ENCODE measurements at regions not wholly inside any gene's neighbourhood (a gene's known extent, or its start where the extent isn't known, plus 50 kb on each side); places are given as distances from the start of the nearest gene placed in this dataset.

GRCh38 chr20:19807946-19808330 is 49.9 kb downstream of the RIN2 start:
- H3K9me3 ChIP-seq, result no peaks in the 10 kb centered on the region
- ATAC-seq (no peak), DNase-seq (no peak)
- TF ChIP-seq CTCF (IDR thresholded peaks at IDR 0.05), result no peak
- no peaks in the 10 kb centered on the region for H3K27me3 ChIP-seq (ENCODE audit: low read depth)
- intact Hi-C loops (cut with DNase I), result no loop called here
- H3K36me3 ChIP-seq, result peaks cover 11% of the 10 kb centered on the region
- no peak overlapping the region for H3K27ac ChIP-seq
- no peak overlapping the region for H3K4me3 ChIP-seq
- H3K4me1 ChIP-seq, result peaks cover 25% of the 10 kb centered on the region

GRCh38 chr20:19808498-19808897 is 50.4 kb downstream of the RIN2 start:
- Histone ChIP-seq H3K36me3 (peaks cover 9% of the 10 kb centered on the region), H3K4me3 (no peak overlapping the region), H3K27me3 (ENCODE audit: low read depth) (no peaks in the 10 kb centered on the region), H3K27ac (no peak overlapping the region), H3K4me1 (peaks cover 30% of the 10 kb centered on the region), H3K9me3 (no peaks in the 10 kb centered on the region)
- no peak for DNase-seq
- ATAC-seq, result no peak
- TF ChIP-seq CTCF (IDR thresholded peaks at IDR 0.05), result no peak
- intact Hi-C loops (cut with DNase I), result no loop called here

- Histone ChIP-seq H3K4me3 (no peak overlapping the region), H3K27ac (no peak overlapping the region), H3K4me1 (peaks cover 37% of the 10 kb centered on the region), H3K36me3 (peaks cover under 1% of the 10 kb centered on the region), H3K27me3 (ENCODE audit: low read depth) (no peaks in the 10 kb centered on the region), H3K9me3 (no peaks in the 10 kb centered on the region)
- no peak for DNase-seq
- no peak for TF ChIP-seq CTCF (IDR thresholded peaks at IDR 0.05)
- no peak for ATAC-seq
- intact Hi-C loops (cut with DNase I), result no loop called here
These were observed 51.4 kb downstream of the RIN2 start for GRCh38 chr20:19809505-19809904.

GRCh38 chr20:19811231-19811630 is 53.2 kb downstream of the RIN2 start:
- no peaks in the 10 kb centered on the region for H3K36me3 ChIP-seq
- H3K4me1 ChIP-seq, result peaks cover 54% of the 10 kb centered on the region
- ATAC-seq (no peak), DNase-seq (no peak)
- H3K27ac ChIP-seq, result no peak overlapping the region
- intact Hi-C loops (cut with DNase I), result no loop called here
- no peak overlapping the region for H3K4me3 ChIP-seq
- no peak for TF ChIP-seq CTCF (IDR thresholded peaks at IDR 0.05)
- no peaks in the 10 kb centered on the region for H3K9me3 ChIP-seq
- H3K27me3 ChIP-seq (ENCODE audit: low read depth), result no peaks in the 10 kb centered on the region

GRCh38 chr20:19812056-19812455 is 54.0 kb downstream of the RIN2 start:
- Histone ChIP-seq H3K4me1 (peaks cover 47% of the 10 kb centered on the region), H3K27me3 (ENCODE audit: low read depth) (no peaks in the 10 kb centered on the region), H3K27ac (no peak overlapping the region), H3K36me3 (no peaks in the 10 kb centered on the region), H3K4me3 (no peak overlapping the region), H3K9me3 (no peaks in the 10 kb centered on the region)
- no peak for ATAC-seq
- DNase-seq, result no peak
- intact Hi-C loops (cut with DNase I), result no loop called here
- no peak for TF ChIP-seq CTCF (IDR thresholded peaks at IDR 0.05)

GRCh38 chr20:19812696-19813095 is 54.6 kb downstream of the RIN2 start:
- peaks cover 41% of the 10 kb centered on the region for H3K4me1 ChIP-seq
- no peaks in the 10 kb centered on the region for H3K27me3 ChIP-seq (ENCODE audit: low read depth)
- ATAC-seq, result no peak
- H3K4me3 ChIP-seq, result no peak overlapping the region
- no peak overlapping the region for H3K27ac ChIP-seq
- no peak for DNase-seq
- no peaks in the 10 kb centered on the region for H3K36me3 ChIP-seq
- no peak for TF ChIP-seq CTCF (IDR thresholded peaks at IDR 0.05)
- intact Hi-C loops (cut with DNase I), result no loop called here
- no peaks in the 10 kb centered on the region for H3K9me3 ChIP-seq

Data from lower lobe of right lung (tissue), 2 donors.